ENCODE measurements at regions not wholly inside any gene's neighbourhood (a gene's known extent, or its start where the extent isn't known, plus 50 kb on each side); places are given as distances from the start of the nearest gene placed in this dataset. TPM values are rescaled to one million over a fixed set of nuclear protein-coding genes. Genes with fewer than 3 reads are reported as not detected.
"Not testable (repeated sequence)": the region's sequence is repeated elsewhere in the genome, so short reads cannot be mapped to it uniquely, and the experiment has no call there.

GRCh38 chrX:106479920-106480319 is 131.9 kb upstream of the RADX start:
- Histone ChIP-seq H3K4me1 (ENCODE audit: control insufficient read depth, insufficient read depth, low read length) (no peaks in the 10 kb centered on the region), H3K4me3 (ENCODE audit: low read depth, low read length) (no peak overlapping the region), H3K36me3 (ENCODE audit: control insufficient read depth, insufficient read depth, low read length) (no peaks in the 10 kb centered on the region), H3K27me3 (ENCODE audit: control insufficient read depth, insufficient read depth, low read length) (peaks cover 2% of the 10 kb centered on the region), H3K27ac (ENCODE audit: low read depth, low read length) (no peak overlapping the region), H3K9me3 (ENCODE audit: control insufficient read depth, insufficient read depth, low read length) (no peaks in the 10 kb centered on the region)
- no peak for DNase-seq (ENCODE audit: low read depth in 4 of 6, low spot score in 6 of 6)
- WGBS (ENCODE audit: insufficient coverage), result 88% methylated on average over 3 of the region's 3 CpGs

- peak; percentile 7 to 85 (median 45) for DNase-seq (ENCODE audit: low read depth in 4 of 6, low spot score in 6 of 6)
- 0% methylated on average over 1 of the region's 1 CpG for WGBS (ENCODE audit: insufficient coverage)
Observed at GRCh38 chrX:106481341-106481740, 130.4 kb upstream of the RADX start.

GRCh38 chrX:106484233-106484632 is 127.5 kb upstream of the RADX start:
- Histone ChIP-seq H3K4me1 (ENCODE audit: control insufficient read depth, insufficient read depth, low read length) (no peaks in the 10 kb centered on the region), H3K27me3 (ENCODE audit: control insufficient read depth, insufficient read depth, low read length) (peaks cover 2% of the 10 kb centered on the region)

More at GRCh38 chrX:106481341-106481740, 130.4 kb upstream of the RADX start:
- no peak overlapping the region for H3K27ac ChIP-seq (ENCODE audit: low read depth, low read length)
- no peaks in the 10 kb centered on the region for H3K36me3 ChIP-seq (ENCODE audit: control insufficient read depth, insufficient read depth, low read length)
- no peak overlapping the region for H3K4me3 ChIP-seq (ENCODE audit: low read depth, low read length)
- no peaks in the 10 kb centered on the region for H3K4me1 ChIP-seq (ENCODE audit: control insufficient read depth, insufficient read depth, low read length)
- peaks cover 2% of the 10 kb centered on the region for H3K27me3 ChIP-seq (ENCODE audit: control insufficient read depth, insufficient read depth, low read length)
- no peaks in the 10 kb centered on the region for H3K9me3 ChIP-seq (ENCODE audit: control insufficient read depth, insufficient read depth, low read length)

GRCh38 chrX:106493210-106493816 is 118.5 kb upstream of the RADX start:
- not testable (repeated sequence) for H3K27me3 ChIP-seq (ENCODE audit: control insufficient read depth, insufficient read depth, low read length); H3K9me3 ChIP-seq (ENCODE audit: control insufficient read depth, insufficient read depth, low read length); H3K36me3 ChIP-seq (ENCODE audit: control insufficient read depth, insufficient read depth, low read length); H3K4me3 ChIP-seq (ENCODE audit: low read depth, low read length); H3K27ac ChIP-seq (ENCODE audit: low read depth, low read length); H3K4me1 ChIP-seq (ENCODE audit: control insufficient read depth, insufficient read depth, low read length); DNase-seq (ENCODE audit: low read depth in 4 of 6, low spot score in 6 of 6)
- WGBS (ENCODE audit: insufficient coverage), result 12% methylated on average over 5 of the region's 5 CpGs

More at GRCh38 chrX:106484233-106484632, 127.5 kb upstream of the RADX start:
- DNase-seq (ENCODE audit: low read depth in 4 of 6, low spot score in 6 of 6), result no peak
- no peaks in the 10 kb centered on the region for H3K9me3 ChIP-seq (ENCODE audit: control insufficient read depth, insufficient read depth, low read length)
- 50% methylated on average over 2 of the region's 5 CpGs for WGBS (ENCODE audit: insufficient coverage)
- H3K36me3 ChIP-seq (ENCODE audit: control insufficient read depth, insufficient read depth, low read length), result no peaks in the 10 kb centered on the region
- H3K4me3 ChIP-seq (ENCODE audit: low read depth, low read length), result no peak overlapping the region
- H3K27ac ChIP-seq (ENCODE audit: low read depth, low read length), result no peak overlapping the region

- H3K27ac ChIP-seq (ENCODE audit: low read depth, low read length), result no peak overlapping the region
- H3K27me3 ChIP-seq (ENCODE audit: control insufficient read depth, insufficient read depth, low read length), result peaks cover 2% of the 10 kb centered on the region
- no peak for DNase-seq (ENCODE audit: low read depth in 4 of 6, low spot score in 6 of 6)
Observed at GRCh38 chrX:106499473-106499872, 112.3 kb upstream of the RADX start.

GRCh38 chrX:106510713-106511403 is 100.9 kb upstream of the RADX start:
- Histone ChIP-seq H3K27me3 (ENCODE audit: control insufficient read depth, insufficient read depth, low read length) (no peaks in the 10 kb centered on the region), H3K36me3 (ENCODE audit: control insufficient read depth, insufficient read depth, low read length) (no peaks in the 10 kb centered on the region), H3K4me1 (ENCODE audit: control insufficient read depth, insufficient read depth, low read length) (no peaks in the 10 kb centered on the region), H3K4me3 (ENCODE audit: low read depth, low read length) (no peak overlapping the region), H3K27ac (ENCODE audit: low read depth, low read length) (no peak overlapping the region), H3K9me3 (ENCODE audit: control insufficient read depth, insufficient read depth, low read length) (peaks cover 2% of the 10 kb centered on the region)
- WGBS (ENCODE audit: insufficient coverage), result no CpG with 5 or more reads among the region's 1 CpG
- peak in 2 of 6 donors; percentile 34 to 59 for DNase-seq (ENCODE audit: low read depth in 4 of 6, low spot score in 6 of 6)

More at GRCh38 chrX:106499473-106499872, 112.3 kb upstream of the RADX start:
- H3K36me3 ChIP-seq (ENCODE audit: control insufficient read depth, insufficient read depth, low read length), result no peaks in the 10 kb centered on the region
- no peaks in the 10 kb centered on the region for H3K9me3 ChIP-seq (ENCODE audit: control insufficient read depth, insufficient read depth, low read length)
- H3K4me1 ChIP-seq (ENCODE audit: control insufficient read depth, insufficient read depth, low read length), result no peaks in the 10 kb centered on the region
- no peak overlapping the region for H3K4me3 ChIP-seq (ENCODE audit: low read depth, low read length)

Small RNA genes lying in the stretch of these regions (small RNA-seq; reads per million reads assigned to genes)
- not detected for gene AL133271.1 (ENCODE audit: low replicate concordance)
- gene RF00019 (ENCODE audit: low replicate concordance), result not detected

All from spinal cord (tissue), 10 donors.